ENCODE measurements at regions not wholly inside any gene's neighbourhood (a gene's known extent, or its start where the extent isn't known, plus 50 kb on each side); places are given as distances from the start of the nearest gene placed in this dataset.

GRCh38 chr12:20189767-20190166, 178.6 kb upstream of the PDE3A start:
- TF ChIP-seq CTCF (IDR thresholded peaks at IDR 0.05; ENCODE audit: low read depth, low read length): no peak
- DNase-seq (ENCODE audit: low read depth in 1 of 2, low spot score in 1 of 2): peak in 1 of 2 donors; percentile 77
- peaks cover 16% of the 10 kb centered on the region for H3K4me1 ChIP-seq (ENCODE audit: low read depth)
- no peak overlapping the region for H3K4me3 ChIP-seq
- H3K27ac ChIP-seq: peak overlapping the region; percentile 76
- H3K9me3 ChIP-seq (ENCODE audit: low read depth): no peaks in the 10 kb centered on the region
- no peaks in the 10 kb centered on the region for H3K36me3 ChIP-seq
- H3K27me3 ChIP-seq: no peaks in the 10 kb centered on the region

DNA sequence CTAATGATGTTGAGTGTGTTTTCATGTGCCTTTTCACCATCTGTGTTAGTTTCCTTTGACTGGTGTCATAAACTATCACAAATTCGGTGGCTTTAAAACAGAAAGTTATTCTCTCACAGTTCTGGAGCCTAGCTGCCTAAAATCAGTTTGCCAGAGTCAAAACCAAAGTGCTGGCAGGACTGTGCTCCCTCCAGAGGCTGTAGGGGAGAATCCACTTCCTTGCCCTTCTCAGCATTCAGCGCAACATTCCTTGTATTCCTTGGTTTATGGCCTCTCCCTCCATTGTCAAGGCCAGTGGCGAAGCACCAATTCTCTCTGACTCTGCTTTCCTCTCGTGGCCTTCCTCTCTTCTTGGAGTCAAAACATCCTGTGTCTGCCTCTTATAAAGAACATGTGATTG, 174.2 kb upstream of the PDE3A start:
- H3K36me3 ChIP-seq: no peaks in the 10 kb centered on the region
- TF ChIP-seq CTCF (IDR thresholded peaks at IDR 0.05; ENCODE audit: low read depth, low read length): peak; percentile 58
- no peak overlapping the region for H3K4me3 ChIP-seq
- peak; percentile 51 to 69 for DNase-seq (ENCODE audit: low read depth in 1 of 2, low spot score in 1 of 2)
- H3K27me3 ChIP-seq: no peaks in the 10 kb centered on the region
- H3K9me3 ChIP-seq (ENCODE audit: low read depth): no peaks in the 10 kb centered on the region
- H3K4me1 ChIP-seq (ENCODE audit: low read depth): peaks cover 5% of the 10 kb centered on the region
- no peak overlapping the region for H3K27ac ChIP-seq

GRCh38 chr12:20196767-20197166, 171.6 kb upstream of the PDE3A start:
- no peak for TF ChIP-seq CTCF (IDR thresholded peaks at IDR 0.05; ENCODE audit: low read depth, low read length)
- Histone ChIP-seq H3K4me3 (no peak overlapping the region), H3K4me1 (ENCODE audit: low read depth) (no peaks in the 10 kb centered on the region), H3K27ac (no peak overlapping the region), H3K36me3 (no peaks in the 10 kb centered on the region), H3K27me3 (no peaks in the 10 kb centered on the region), H3K9me3 (ENCODE audit: low read depth) (no peaks in the 10 kb centered on the region)
- no peak for DNase-seq (ENCODE audit: low read depth in 1 of 2, low spot score in 1 of 2)

- H3K27me3 ChIP-seq: no peaks in the 10 kb centered on the region
- no peak for DNase-seq (ENCODE audit: low read depth in 1 of 2, low spot score in 1 of 2)
- no peak overlapping the region for H3K4me3 ChIP-seq
- no peak overlapping the region for H3K27ac ChIP-seq
- H3K4me1 ChIP-seq (ENCODE audit: low read depth): no peaks in the 10 kb centered on the region
- no peak for TF ChIP-seq CTCF (IDR thresholded peaks at IDR 0.05; ENCODE audit: low read depth, low read length)
- H3K36me3 ChIP-seq: no peaks in the 10 kb centered on the region
- no peaks in the 10 kb centered on the region for H3K9me3 ChIP-seq (ENCODE audit: low read depth)
Measured at GRCh38 chr12:20197411-20197810, 170.9 kb upstream of the PDE3A start.

DNA sequence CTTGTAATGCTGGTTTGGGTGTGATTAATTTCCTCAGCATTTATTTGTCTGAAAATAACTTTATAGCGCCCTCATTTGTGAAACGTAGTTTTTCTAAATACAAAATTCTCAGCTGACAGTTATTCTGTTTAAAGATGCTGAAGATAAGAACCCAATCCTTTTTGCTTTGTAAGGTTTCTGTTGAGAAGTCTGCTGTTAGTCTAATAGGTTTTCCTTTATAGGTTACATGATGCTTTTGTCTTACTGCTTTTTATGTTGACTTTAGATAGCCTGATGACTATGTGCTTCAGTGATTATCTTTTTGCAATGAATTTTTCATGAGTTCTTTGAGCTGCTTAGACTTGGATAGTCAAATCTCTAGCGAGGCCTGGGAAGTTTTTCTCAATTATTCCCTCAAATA, 168.6 kb upstream of the PDE3A start:
- TF ChIP-seq CTCF (IDR thresholded peaks at IDR 0.05; ENCODE audit: low read depth, low read length): no peak
- Histone ChIP-seq H3K36me3 (no peaks in the 10 kb centered on the region), H3K4me3 (no peak overlapping the region), H3K9me3 (ENCODE audit: low read depth) (no peaks in the 10 kb centered on the region), H3K4me1 (ENCODE audit: low read depth) (no peaks in the 10 kb centered on the region), H3K27ac (no peak overlapping the region), H3K27me3 (no peaks in the 10 kb centered on the region)
- no peak for DNase-seq (ENCODE audit: low read depth in 1 of 2, low spot score in 1 of 2)

- no peak for TF ChIP-seq CTCF (IDR thresholded peaks at IDR 0.05; ENCODE audit: low read depth, low read length)
- Histone ChIP-seq H3K27me3 (no peaks in the 10 kb centered on the region), H3K27ac (no peak overlapping the region), H3K4me3 (no peak overlapping the region), H3K9me3 (ENCODE audit: low read depth) (no peaks in the 10 kb centered on the region), H3K36me3 (no peaks in the 10 kb centered on the region), H3K4me1 (ENCODE audit: low read depth) (no peaks in the 10 kb centered on the region)
- no peak for DNase-seq (ENCODE audit: low read depth in 1 of 2, low spot score in 1 of 2)
Measured at GRCh38 chr12:20201733-20202132, 166.6 kb upstream of the PDE3A start.

Measured in cardiac muscle cell (in vitro differentiated cells and primary cell).